Right lobe of liver (tissue), 6 donors: ENCODE measurements at regions not wholly inside any gene's neighbourhood (a gene's known extent, or its start where the extent isn't known, plus 50 kb on each side); places are given as distances from the start of the nearest gene placed in this dataset.

Experiments
- ATAC-seq, 4 donors: fragments of 200-7000 bp; cut with Tn5 transposase; one replicate each; pipeline ENCODE4 v1.9.1; 2020; ENCODE audit warnings: mild to moderate bottlenecking in 4 of 4, moderate library complexity in 4 of 4
- DNase-seq, 3 donors: peaks; one replicate each; pipeline ENCODE4 v3.0.0-alpha.2; 2020
- H3K27ac ChIP-seq, 3 donors: fragments of 200-600 bp; one replicate each; pipeline ENCODE4 v1.8.0; 2022
- H3K27me3 ChIP-seq, 2 donors: fragments of 200-600 bp; one replicate each; pipeline ENCODE4 v1.8.0; 2022
- H3K36me3 ChIP-seq, 4 donors: fragments of 200-600 bp; sonication (generic) in 1 of 4; one replicate each; pipeline versions ENCODE4 v1.5.1 to v1.8.0; 2017 to 2022; ENCODE audit warnings: control low read depth in 1 of 4
- H3K4me1 ChIP-seq, 4 donors: fragments of 200-600 bp; sonication (generic) in 1 of 4; one replicate each; pipeline versions ENCODE4 v1.5.1 to v1.8.0; 2017 to 2022; ENCODE audit warnings: control low read depth in 1 of 4
- H3K4me3 ChIP-seq, 3 donors: fragments of 200-600 bp; one replicate each; pipeline ENCODE4 v1.8.0; 2022
- H3K9me3 ChIP-seq, 4 donors: fragments of 200-600 bp; sonication (generic) in 1 of 4; one replicate each; pipeline versions ENCODE4 v1.5.1 to v1.8.0; 2017 to 2022; ENCODE audit warnings: control low read depth in 1 of 4
- POLR2A ChIP-seq: fragments of 450-650 bp; IDR thresholded peaks from one replicate; pipeline ENCODE4 v1.6.1; 2017; ENCODE audit warnings: antibody characterized with exemption, mild to moderate bottlenecking
- WGBS: methylation state at CpG from one replicate; pipeline ENCODE4 v1.1.6; 2018; ENCODE audit warnings: low coverage, low lambda C conversion rate; ENCODE audit not compliant: insufficient coverage; ENCODE audit errors: missing lambda C conversion rate; 5-methylcytosine and 5-hydroxymethylcytosine counted together
- intact Hi-C, 2 donors: fragments of 100-400 bp; cut with DNase I; formaldehyde crosslinking; loops; one replicate each; pipeline versions ENCODE4 v1.11.2 to v1.14.1; 2022
- TF ChIP-seq, protein P1 (sequence below), 4 donors: fragments of 200-600 bp in 3 of 4; fragments of 450-650 bp in 1 of 4; IDR thresholded peaks; one replicate each; pipeline versions ENCODE4 v1.5.1 to v1.8.0; 2016 to 2022; ENCODE audit warnings: antibody characterized with exemption in 4 of 4, mild to moderate bottlenecking in 2 of 4
- donor health status: DM: no; HTN: yes; CAD: no.
- donor health status: DM: no; HTN: no; CAD: no.
- donor health status: DM: no; HTN: no; CAD: no.
- donor health status: DM: no; HTN: yes; CAD: no.
- donor health status: DM: no; HTN: yes; CAD: no.

DNA sequence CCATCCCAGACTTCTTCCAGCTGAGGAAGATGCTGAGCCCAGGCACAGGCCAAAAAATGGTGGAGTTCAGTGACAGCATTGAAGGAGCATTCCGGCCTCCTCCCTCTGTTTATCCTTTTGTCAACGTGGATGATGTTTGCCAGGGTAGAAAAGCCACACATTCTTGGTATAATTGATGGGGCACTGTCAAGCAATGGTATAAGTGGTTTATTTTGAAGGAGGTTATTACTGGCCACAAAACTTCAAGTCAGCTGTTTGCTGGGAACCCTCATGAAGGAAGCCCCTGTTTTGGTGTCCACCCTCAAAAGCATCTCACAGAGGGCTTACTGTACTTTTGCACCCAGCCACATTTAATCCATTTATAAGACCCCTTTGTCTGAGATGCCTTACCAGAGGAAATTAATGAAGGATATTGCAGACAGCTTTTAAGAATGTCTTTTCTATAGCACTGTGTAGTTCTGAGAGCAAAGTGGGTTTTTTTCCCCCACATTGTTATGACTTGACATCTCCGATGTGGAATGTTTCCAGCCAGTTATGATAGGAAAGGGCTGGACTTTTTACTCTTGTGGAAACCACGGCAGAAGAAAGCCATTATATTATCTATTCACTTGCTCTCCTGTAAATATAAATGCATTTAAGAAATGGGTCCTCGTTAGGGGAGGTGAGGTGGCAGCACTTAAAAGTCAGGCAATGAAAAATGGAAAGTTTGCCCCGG lies 95.5 kb upstream of the SPATA31D4 start:
- ATAC-seq (no peak), DNase-seq (no peak)
- Histone ChIP-seq H3K4me1 (peaks cover 0 to 7% (median 0%) of the 10 kb centered on the region in 4 donors), H3K27me3 (no peaks in the 10 kb centered on the region), H3K36me3 (no peaks in the 10 kb centered on the region), H3K4me3 (no peak overlapping the region), H3K27ac (no peak overlapping the region), H3K9me3 (no peaks in the 10 kb centered on the region)
- WGBS: 81% methylated on average over 5 of the region's 6 CpGs
- TF ChIP-seq POLR2A: no peak
- TF ChIP-seq, protein P1, sequence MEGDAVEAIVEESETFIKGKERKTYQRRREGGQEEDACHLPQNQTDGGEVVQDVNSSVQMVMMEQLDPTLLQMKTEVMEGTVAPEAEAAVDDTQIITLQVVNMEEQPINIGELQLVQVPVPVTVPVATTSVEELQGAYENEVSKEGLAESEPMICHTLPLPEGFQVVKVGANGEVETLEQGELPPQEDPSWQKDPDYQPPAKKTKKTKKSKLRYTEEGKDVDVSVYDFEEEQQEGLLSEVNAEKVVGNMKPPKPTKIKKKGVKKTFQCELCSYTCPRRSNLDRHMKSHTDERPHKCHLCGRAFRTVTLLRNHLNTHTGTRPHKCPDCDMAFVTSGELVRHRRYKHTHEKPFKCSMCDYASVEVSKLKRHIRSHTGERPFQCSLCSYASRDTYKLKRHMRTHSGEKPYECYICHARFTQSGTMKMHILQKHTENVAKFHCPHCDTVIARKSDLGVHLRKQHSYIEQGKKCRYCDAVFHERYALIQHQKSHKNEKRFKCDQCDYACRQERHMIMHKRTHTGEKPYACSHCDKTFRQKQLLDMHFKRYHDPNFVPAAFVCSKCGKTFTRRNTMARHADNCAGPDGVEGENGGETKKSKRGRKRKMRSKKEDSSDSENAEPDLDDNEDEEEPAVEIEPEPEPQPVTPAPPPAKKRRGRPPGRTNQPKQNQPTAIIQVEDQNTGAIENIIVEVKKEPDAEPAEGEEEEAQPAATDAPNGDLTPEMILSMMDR (IDR thresholded peaks at IDR 0.05): no peak
- intact Hi-C loops: no loop called here

DNA sequence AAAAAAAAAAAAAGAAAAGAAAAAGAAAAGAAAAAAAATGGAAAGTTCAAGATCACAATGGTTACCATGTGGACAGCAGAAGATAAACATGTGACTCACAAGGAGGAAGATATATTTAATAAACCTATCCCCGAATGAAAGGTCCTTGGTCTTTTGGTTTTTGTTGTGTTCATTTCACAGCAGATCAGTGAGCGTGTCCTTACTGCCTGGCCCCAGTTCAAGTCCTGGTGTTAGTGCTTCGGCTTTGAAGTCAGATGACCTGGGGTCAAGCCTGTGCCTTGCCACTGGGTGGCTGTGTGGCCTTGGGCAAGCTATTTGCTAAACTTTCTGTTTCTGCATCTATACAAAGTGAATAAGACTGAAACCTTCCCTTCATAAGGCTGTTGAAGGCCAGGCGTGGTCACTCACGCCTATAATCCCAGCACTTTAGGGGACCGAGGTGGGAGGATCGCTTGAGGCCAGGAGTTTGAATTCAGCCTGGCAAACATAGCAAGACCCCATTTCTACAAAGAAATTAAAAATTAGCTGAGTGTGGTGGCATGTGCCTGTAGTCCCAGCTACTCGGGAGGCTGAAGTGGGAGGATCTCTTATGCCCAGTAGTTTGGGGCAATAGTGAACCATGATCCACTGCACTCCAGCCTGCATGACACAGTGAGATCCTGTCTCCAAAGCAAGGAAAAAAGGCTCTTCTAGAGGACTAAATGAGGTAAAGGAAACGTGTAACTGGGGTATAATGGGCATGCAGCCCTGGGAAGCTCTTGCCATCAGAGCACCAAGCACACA lies 94.5 kb upstream of the SPATA31D4 start:
- intact Hi-C loops: no loop called here
- Histone ChIP-seq H3K9me3 (no peaks in the 10 kb centered on the region), H3K27me3 (no peaks in the 10 kb centered on the region), H3K36me3 (no peaks in the 10 kb centered on the region), H3K4me1 (peaks cover 0 to 15% (median 0%) of the 10 kb centered on the region in 4 donors), H3K27ac (peak overlapping the region in 2 of 3 donors; percentile 48 to 59), H3K4me3 (no peak overlapping the region)
- DNase-seq (peak; percentile 76 to 87 (median 85)), ATAC-seq (peak; percentile 97 to 100 (median 98))
- TF ChIP-seq, protein P1 (IDR thresholded peaks at IDR 0.05): peak in 3 of 4 donors; percentile 7 to 33 (median 20)
- TF ChIP-seq POLR2A: no peak
- 48% methylated on average over 8 of the region's 9 CpGs for WGBS

DNA sequence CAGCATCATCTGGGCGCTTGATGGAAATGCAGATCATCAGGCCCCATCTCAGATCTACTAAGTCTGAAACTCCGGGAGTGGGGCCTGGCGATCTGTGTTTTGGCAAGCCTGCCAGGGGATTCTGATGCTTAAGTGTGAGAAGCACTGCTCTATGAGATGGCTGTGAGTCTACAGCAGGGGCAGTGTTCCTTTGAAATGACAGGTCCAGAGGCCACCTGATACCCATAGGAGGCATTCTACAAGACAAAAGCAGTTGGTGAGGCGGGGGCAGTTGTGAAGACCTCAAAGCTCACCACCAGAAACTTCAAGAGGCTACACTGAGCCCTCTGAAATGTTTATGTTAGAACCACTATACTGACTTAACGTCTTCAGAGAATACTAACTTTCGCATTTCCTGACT lies 86.9 kb upstream of the SPATA31D4 start:
- DNase-seq: no peak
- ATAC-seq: no peak
- Histone ChIP-seq H3K4me3 (no peak overlapping the region), H3K36me3 (no peaks in the 10 kb centered on the region), H3K27ac (no peak overlapping the region), H3K4me1 (peaks cover 0 to 14% (median 0%) of the 10 kb centered on the region in 4 donors), H3K9me3 (no peaks in the 10 kb centered on the region), H3K27me3 (no peaks in the 10 kb centered on the region)
- WGBS: 97% methylated on average over 4 of the region's 6 CpGs
- intact Hi-C loops: no loop called here
- TF ChIP-seq POLR2A: no peak
- TF ChIP-seq, protein P1 (IDR thresholded peaks at IDR 0.05): no peak

DNA sequence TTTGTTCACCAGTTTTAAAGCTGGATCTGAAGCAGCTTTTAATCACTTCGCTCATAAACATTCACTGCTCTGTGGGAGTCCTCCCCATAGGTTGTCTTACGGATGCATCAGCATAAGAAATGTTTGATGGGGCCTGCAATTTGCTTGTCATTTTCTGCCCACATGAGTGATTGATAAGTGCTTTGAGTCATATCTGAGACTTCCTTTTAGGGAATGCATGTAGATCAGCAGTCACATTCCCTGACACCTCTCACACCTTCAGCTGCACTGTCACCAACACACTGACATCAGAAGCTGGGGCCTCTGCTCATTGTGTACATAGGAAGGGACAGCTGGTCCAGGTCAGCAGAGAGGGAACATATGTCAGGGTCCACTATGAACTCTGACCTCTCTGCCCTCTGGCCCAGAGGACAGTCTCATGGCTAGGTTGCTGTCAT lies 84.1 kb upstream of the SPATA31D4 start:
- peak; percentile 87 to 89 (median 88) for ATAC-seq

More for the DNA sequence above, 84.1 kb upstream of the SPATA31D4 start:
- peak in 2 of 3 donors; percentile 54 to 57 for DNase-seq
- Histone ChIP-seq H3K4me3 (no peak overlapping the region), H3K36me3 (no peaks in the 10 kb centered on the region), H3K27me3 (no peaks in the 10 kb centered on the region), H3K27ac (peak overlapping the region in 1 of 3 donors; percentile 37), H3K9me3 (no peaks in the 10 kb centered on the region), H3K4me1 (peaks cover 0 to 10% (median 0%) of the 10 kb centered on the region in 4 donors)
- TF ChIP-seq, protein P1 (IDR thresholded peaks at IDR 0.05): no peak
- TF ChIP-seq POLR2A: no peak
- intact Hi-C loops: no loop called here
- WGBS: no CpG with 5 or more reads among the region's 2 CpGs
